H9 (cell line): ENCODE measurements at regions not wholly inside any gene's neighbourhood (a gene's known extent, or its start where the extent isn't known, plus 50 kb on each side); places are given as distances from the start of the nearest gene placed in this dataset.

Experiments used
- DNase-seq: peaks from one replicate; pipeline ENCODE4 v3.0.0-alpha.2; 2017
- H2AFZ ChIP-seq: one replicate; pipeline ENCODE4 v1.6.1; 2013; ENCODE audit warnings: mild to moderate bottlenecking, low read length, control low read depth, moderate library complexity
- H2AK5ac ChIP-seq: 2 replicates; pipeline ENCODE4 v1.6.1; 2013; ENCODE audit warnings: low read length, control low read depth, mixed read lengths; ENCODE audit not compliant: insufficient read length
- H2BK120ac ChIP-seq: one replicate; pipeline ENCODE4 v1.6.1; 2013; ENCODE audit warnings: low read depth, mild to moderate bottlenecking, low read length, control low read depth, inconsistent platforms; ENCODE audit not compliant: poor library complexity, severe bottlenecking
- H2BK12ac ChIP-seq: 2 replicates; pipeline ENCODE4 v1.6.1; 2013; ENCODE audit warnings: low read length, control low read depth, mixed read lengths, low read depth; ENCODE audit not compliant: insufficient read length
- H2BK15ac ChIP-seq: 2 replicates; pipeline ENCODE4 v1.6.1; 2013; ENCODE audit warnings: low read depth, low read length, control low read depth
- H2BK20ac ChIP-seq: one replicate; pipeline ENCODE4 v1.6.1; 2013; ENCODE audit warnings: low read depth, mild to moderate bottlenecking, low read length, control low read depth, inconsistent platforms; ENCODE audit not compliant: poor library complexity, severe bottlenecking
- H2BK5ac ChIP-seq: 2 replicates; pipeline ENCODE4 v1.6.1; 2013; ENCODE audit warnings: low read length, control low read depth, mixed read lengths; ENCODE audit not compliant: insufficient read length
- H3K14ac ChIP-seq: 2 replicates; pipeline ENCODE4 v1.6.1; 2013; ENCODE audit warnings: low read length, control low read depth; ENCODE audit not compliant: insufficient read depth
- H3K18ac ChIP-seq: 2 replicates; pipeline ENCODE4 v1.6.1; 2013; ENCODE audit warnings: low read depth, mild to moderate bottlenecking, mixed read lengths, low read length, control low read depth; ENCODE audit not compliant: insufficient read length
- H3K23ac ChIP-seq: 2 replicates; pipeline ENCODE4 v1.6.1; 2013; ENCODE audit warnings: low read length, control low read depth, mixed read lengths, low read depth; ENCODE audit not compliant: insufficient read length
- H3K23me2 ChIP-seq: 2 replicates; pipeline ENCODE4 v1.6.1; 2013; ENCODE audit warnings: low read depth, mild to moderate bottlenecking, mixed read lengths, low read length, control low read depth; ENCODE audit not compliant: insufficient read length, poor library complexity, severe bottlenecking
- H3K27ac ChIP-seq: 2 replicates; pipeline ENCODE4 v1.5.1; 2013; ENCODE audit warnings: low read length, control low read depth, mixed read lengths, low read depth; ENCODE audit not compliant: insufficient read length
- H3K27me3 ChIP-seq: 2 replicates; pipeline ENCODE4 v1.6.1; 2013; ENCODE audit warnings: low read length, control low read depth, inconsistent platforms; ENCODE audit not compliant: insufficient read depth
- H3K4ac ChIP-seq: 2 replicates; pipeline ENCODE4 v1.6.1; 2013; ENCODE audit warnings: low read depth, mild to moderate bottlenecking, control low read depth, inconsistent platforms, low read length, moderate library complexity
- H3K4me1 ChIP-seq: 2 replicates; pipeline ENCODE4 v1.6.1; 2013; ENCODE audit warnings: low read length, control low read depth, inconsistent platforms; ENCODE audit not compliant: insufficient read depth
- H3K4me2 ChIP-seq: 2 replicates; pipeline ENCODE4 v1.6.1; 2013; ENCODE audit warnings: low read length, control low read depth, mixed read lengths; ENCODE audit not compliant: insufficient read length, insufficient read depth
- H3K56ac ChIP-seq: 2 replicates; pipeline ENCODE4 v1.6.1; 2013; ENCODE audit warnings: low read depth, mild to moderate bottlenecking, mixed read lengths, low read length, control low read depth; ENCODE audit not compliant: insufficient read length
- H3K79me1 ChIP-seq: 2 replicates; pipeline ENCODE4 v1.6.1; 2013; ENCODE audit warnings: low read depth, mild to moderate bottlenecking, moderate library complexity, low read length, control low read depth, inconsistent platforms; ENCODE audit not compliant: insufficient read depth, poor library complexity, severe bottlenecking
- H3K79me2 ChIP-seq: 2 replicates; pipeline ENCODE4 v1.6.1; 2013; ENCODE audit warnings: low read length, control low read depth, inconsistent platforms; ENCODE audit not compliant: insufficient read depth
- H3K9ac ChIP-seq: 2 replicates; pipeline ENCODE4 v1.6.1; 2013; ENCODE audit warnings: low read length, control low read depth, mixed read lengths; ENCODE audit not compliant: insufficient read length; ENCODE audit errors: extremely low read depth
- H3K9me3 ChIP-seq: one replicate; pipeline ENCODE4 v1.6.1; 2013; ENCODE audit warnings: low read depth, low read length, inconsistent platforms; ENCODE audit not compliant: control insufficient read depth
- H3T11ph ChIP-seq: one replicate; pipeline ENCODE4 v1.6.1; 2013; ENCODE audit warnings: mild to moderate bottlenecking, low read length, control low read depth, inconsistent platforms
- H4K20me1 ChIP-seq: one replicate; pipeline ENCODE4 v1.6.1; 2013; ENCODE audit not compliant: control insufficient read depth, insufficient read length, insufficient read depth
- H4K5ac ChIP-seq: 2 replicates; pipeline ENCODE4 v1.6.1; 2013; ENCODE audit warnings: low read depth, mild to moderate bottlenecking, mixed read lengths, low read length, control low read depth; ENCODE audit not compliant: insufficient read length
- H4K8ac ChIP-seq: replicated peaks from 2 replicates; pipeline ENCODE4 v1.6.1; 2013; ENCODE audit warnings: low read length, control low read depth, mixed read lengths, low read depth; ENCODE audit not compliant: insufficient read length
- H4K91ac ChIP-seq: 2 replicates; pipeline ENCODE4 v1.6.1; 2013; ENCODE audit warnings: low read depth, mild to moderate bottlenecking, moderate library complexity, mixed read lengths, low read length, control low read depth; ENCODE audit not compliant: insufficient read length
- H3K27ac Mint-ChIP-seq, 3 experiments: 2 replicates in 2 of 3; 3 replicates in 1 of 3; pipeline ENCODE4 v1.8.0; 2020 to 2021; ENCODE audit warnings: mixed read lengths in 3 of 3, mild to moderate bottlenecking in 1 of 3, moderate library complexity in 1 of 3
- H3K27me3 Mint-ChIP-seq: 2 replicates; pipeline ENCODE4 v1.8.0; 2021; ENCODE audit warnings: low read depth, mild to moderate bottlenecking, moderate library complexity, mixed read lengths
- H3K36me3 Mint-ChIP-seq, 3 experiments: 2 replicates in 2 of 3; 3 replicates in 1 of 3; pipeline ENCODE4 v1.8.0; 2020 to 2021; ENCODE audit warnings: low read depth in 3 of 3, mixed read lengths in 3 of 3; ENCODE audit not compliant: insufficient read depth in 1 of 3
- H3K4me1 Mint-ChIP-seq, 2 experiments: 2 replicates each; pipeline ENCODE4 v1.8.0; 2020; ENCODE audit warnings: mixed read lengths in 2 of 2
- H3K4me3 Mint-ChIP-seq, 2 experiments: 2 replicates in 1 of 2; 3 replicates in 1 of 2; pipeline ENCODE4 v1.8.0; 2020 to 2021; ENCODE audit warnings: mild to moderate bottlenecking in 2 of 2, mixed read lengths in 2 of 2, moderate library complexity in 1 of 2
- H3K9me3 Mint-ChIP-seq, 2 experiments: 2 replicates in 1 of 2; 3 replicates in 1 of 2; pipeline ENCODE4 v1.8.0; 2020; ENCODE audit warnings: mild to moderate bottlenecking in 2 of 2, mixed read lengths in 2 of 2, moderate library complexity in 1 of 2
- CTCF ChIP-seq: fragments of 200-600 bp; sonication (generic); conservative IDR thresholded peaks from 3 replicates; pipeline ENCODE4 v1.8.0; 2021; ENCODE audit warnings: antibody characterized with exemption, mild to moderate bottlenecking
- WGBS: extraction: QIAGEN DNeasy Blood & Tissue Kit; methylation state at CpG from one replicate; pipeline ENCODE4 v1.1.7; 2013; ENCODE audit warnings: missing lambda C conversion rate, low lambda C conversion rate, mixed read lengths; ENCODE audit not compliant: insufficient read length; ENCODE audit errors: extremely low coverage; 5-methylcytosine and 5-hydroxymethylcytosine counted together

GRCh38 chr9:19876569-19877316, 87.9 kb upstream of the SLC24A2 start:
- Mint-ChIP-seq H3K4me3 (no peak overlapping the region), H3K27ac (no peak overlapping the region), H3K27me3 (no peaks in the 10 kb centered on the region), H3K9me3 (peaks cover 4 to 5% of the 10 kb centered on the region in 2 experiments; a peak in 3 of 5 replicates), H3K4me1 (no peaks in the 10 kb centered on the region), H3K36me3 (peaks cover 0 to 4% (median 0%) of the 10 kb centered on the region in 3 experiments; a peak in 2 of 7 replicates)
- no peak overlapping the region for H3K23ac ChIP-seq
- no peaks in the 10 kb centered on the region for H3K9me3 ChIP-seq
- H3T11ph ChIP-seq: no peak overlapping the region
- H2AFZ ChIP-seq: no peak overlapping the region
- no peak overlapping the region for H4K5ac ChIP-seq
- DNase-seq: no peak
- H3K27me3 ChIP-seq: no peaks in the 10 kb centered on the region
- H3K14ac ChIP-seq: no peak overlapping the region
- no CpG with 5 or more reads among the region's 3 CpGs for WGBS
- no peak overlapping the region for H3K27ac ChIP-seq
- no peak overlapping the region for H3K18ac ChIP-seq
- H2AK5ac ChIP-seq: no peak overlapping the region
- TF ChIP-seq CTCF: no peak
- no peak overlapping the region for H2BK15ac ChIP-seq
- no peak overlapping the region for H2BK120ac ChIP-seq
- no peak overlapping the region for H4K91ac ChIP-seq
- H3K79me1 ChIP-seq: no peaks in the 10 kb centered on the region
- H2BK5ac ChIP-seq: no peak overlapping the region
- no peaks in the 10 kb centered on the region for H3K79me2 ChIP-seq
- H3K9ac ChIP-seq: no peak overlapping the region
- no peak overlapping the region for H3K56ac ChIP-seq
- no peak overlapping the region for H2BK20ac ChIP-seq
- H3K4ac ChIP-seq: no peak overlapping the region
- H4K20me1 ChIP-seq: no peaks in the 10 kb centered on the region
- H2BK12ac ChIP-seq: no peak overlapping the region
- no peak overlapping the region for H3K4me2 ChIP-seq
- H3K4me1 ChIP-seq: no peaks in the 10 kb centered on the region
- no peaks in the 10 kb centered on the region for H3K23me2 ChIP-seq
- H4K8ac ChIP-seq: no peak overlapping the region
